ENCODE measurements at regions not wholly inside any gene's neighbourhood (a gene's known extent, or its start where the extent isn't known, plus 50 kb on each side); places are given as distances from the start of the nearest gene placed in this dataset.

GRCh38 chr14:87686746-87687145 lies 306.2 kb downstream of the GALC start:
- Mint-ChIP-seq H3K4me1 (no peaks in the 10 kb centered on the region), H3K36me3 (no peaks in the 10 kb centered on the region), H3K27me3 (no peaks in the 10 kb centered on the region), H3K9me3 (ENCODE audit: low read depth) (no peaks in the 10 kb centered on the region), H3K27ac (no peak overlapping the region), H3K4me3 (no peak overlapping the region)
- DNase-seq: no peak
- ATAC-seq: no peak
- CTCF ChIA-PET: no interaction called here

DNA sequence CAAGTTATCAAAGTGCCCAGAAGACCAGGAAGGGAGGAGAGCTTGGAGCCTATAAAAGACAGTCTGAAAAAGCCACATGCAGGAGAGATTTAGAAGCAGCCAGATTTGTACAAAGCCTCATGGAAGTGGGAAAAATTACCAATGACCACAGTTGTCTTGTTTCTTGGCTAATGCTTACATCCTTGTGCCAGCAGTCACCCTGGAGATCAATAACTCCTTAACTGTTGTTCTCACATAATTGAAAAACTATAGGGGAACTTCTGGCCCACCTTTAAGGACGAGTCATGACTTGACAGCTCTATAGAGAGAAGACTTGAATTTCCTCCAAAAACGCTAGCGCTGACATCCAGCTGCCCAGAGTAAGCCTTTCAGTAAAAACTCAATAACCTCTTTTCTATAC lies 313.1 kb downstream of the GALC start:
- H3K36me3 Mint-ChIP-seq: no peaks in the 10 kb centered on the region
- H3K27ac Mint-ChIP-seq: no peak overlapping the region

DNA sequence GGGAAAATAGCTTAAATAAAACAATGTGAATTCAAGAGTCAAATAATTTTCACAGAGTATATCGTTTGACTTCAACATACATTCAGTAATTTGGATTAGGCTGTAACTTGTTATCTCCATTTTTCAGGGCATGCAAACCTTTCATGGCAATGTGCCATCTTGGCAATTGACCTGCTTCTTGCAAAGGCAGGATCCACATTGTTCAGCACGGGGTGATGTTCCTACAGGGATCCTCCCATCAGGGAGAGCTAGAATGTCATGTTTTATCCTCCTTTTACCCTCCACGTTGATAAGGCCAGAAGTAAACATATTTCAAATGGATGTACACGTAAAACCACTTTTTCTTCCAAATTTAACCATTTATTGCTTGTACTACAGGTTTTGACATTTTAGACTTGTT lies 314.4 kb downstream of the GALC start:
- H3K4me3 Mint-ChIP-seq: no peak overlapping the region
- H3K36me3 Mint-ChIP-seq: no peaks in the 10 kb centered on the region
- no peaks in the 10 kb centered on the region for H3K9me3 Mint-ChIP-seq (ENCODE audit: low read depth)
- ATAC-seq (no peak), DNase-seq (no peak)
- H3K4me1 Mint-ChIP-seq: no peaks in the 10 kb centered on the region
- no peaks in the 10 kb centered on the region for H3K27me3 Mint-ChIP-seq
- no peak overlapping the region for H3K27ac Mint-ChIP-seq
- CTCF ChIA-PET: no interaction called here

More for the DNA sequence above, 313.1 kb downstream of the GALC start:
- Mint-ChIP-seq H3K27me3 (no peaks in the 10 kb centered on the region), H3K9me3 (ENCODE audit: low read depth) (no peaks in the 10 kb centered on the region), H3K4me3 (no peak overlapping the region), H3K4me1 (no peaks in the 10 kb centered on the region)
- ATAC-seq (no peak), DNase-seq (no peak)
- CTCF ChIA-PET: no interaction called here

GRCh38 chr14:87676814-87677437 lies 316.1 kb downstream of the GALC start:
- ATAC-seq: no peak
- Mint-ChIP-seq H3K9me3 (ENCODE audit: low read depth) (no peaks in the 10 kb centered on the region), H3K4me3 (no peak overlapping the region), H3K27ac (no peak overlapping the region), H3K36me3 (no peaks in the 10 kb centered on the region), H3K4me1 (no peaks in the 10 kb centered on the region), H3K27me3 (no peaks in the 10 kb centered on the region)
- CTCF ChIA-PET: no interaction called here
- no peak for DNase-seq

DNA sequence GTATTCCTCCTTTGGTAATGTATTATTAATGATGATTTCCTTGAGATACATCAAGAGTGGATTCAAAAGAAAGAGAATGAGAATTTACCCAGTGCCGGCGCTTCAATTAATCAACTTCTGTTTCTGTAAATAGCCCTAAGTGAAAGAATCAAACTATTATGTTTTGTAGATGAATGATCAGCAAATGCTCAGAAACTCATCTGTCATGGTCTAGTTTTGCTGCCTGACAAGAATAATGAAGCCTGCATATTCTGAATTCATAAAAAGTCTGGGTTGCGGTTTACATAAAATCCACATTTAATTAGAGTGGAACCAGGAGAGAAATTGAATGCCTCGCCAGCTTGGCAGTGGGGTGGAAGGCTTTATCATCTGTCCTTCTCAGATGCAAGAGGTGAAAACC lies 325.3 kb downstream of the GALC start:
- ATAC-seq (no peak), DNase-seq (no peak)
- H3K4me3 Mint-ChIP-seq: no peak overlapping the region
- no peaks in the 10 kb centered on the region for H3K27me3 Mint-ChIP-seq
- no peak overlapping the region for H3K27ac Mint-ChIP-seq
- CTCF ChIA-PET: no interaction called here
- H3K4me1 Mint-ChIP-seq: no peaks in the 10 kb centered on the region
- H3K9me3 Mint-ChIP-seq (ENCODE audit: low read depth): peaks cover 5% of the 10 kb centered on the region
- H3K36me3 Mint-ChIP-seq: no peaks in the 10 kb centered on the region

- H3K36me3 Mint-ChIP-seq: no peaks in the 10 kb centered on the region
- H3K9me3 Mint-ChIP-seq (ENCODE audit: low read depth): no peaks in the 10 kb centered on the region
- no peaks in the 10 kb centered on the region for H3K27me3 Mint-ChIP-seq
- no peak overlapping the region for H3K4me3 Mint-ChIP-seq
- CTCF ChIA-PET: no interaction called here
- no peaks in the 10 kb centered on the region for H3K4me1 Mint-ChIP-seq
- H3K27ac Mint-ChIP-seq: no peak overlapping the region
- ATAC-seq (no peak), DNase-seq (no peak)
These were observed 336.7 kb downstream of the GALC start for GRCh38 chr14:87656315-87656714.

- ATAC-seq (no peak), DNase-seq (no peak)
- Mint-ChIP-seq H3K27ac (no peak overlapping the region), H3K4me3 (no peak overlapping the region), H3K4me1 (no peaks in the 10 kb centered on the region), H3K36me3 (peaks cover 1% of the 10 kb centered on the region), H3K27me3 (no peaks in the 10 kb centered on the region), H3K9me3 (ENCODE audit: low read depth) (peaks cover 4% of the 10 kb centered on the region)
- CTCF ChIA-PET: no interaction called here
These were observed 340.7 kb downstream of the GALC start for GRCh38 chr14:87652278-87652677.

DNA sequence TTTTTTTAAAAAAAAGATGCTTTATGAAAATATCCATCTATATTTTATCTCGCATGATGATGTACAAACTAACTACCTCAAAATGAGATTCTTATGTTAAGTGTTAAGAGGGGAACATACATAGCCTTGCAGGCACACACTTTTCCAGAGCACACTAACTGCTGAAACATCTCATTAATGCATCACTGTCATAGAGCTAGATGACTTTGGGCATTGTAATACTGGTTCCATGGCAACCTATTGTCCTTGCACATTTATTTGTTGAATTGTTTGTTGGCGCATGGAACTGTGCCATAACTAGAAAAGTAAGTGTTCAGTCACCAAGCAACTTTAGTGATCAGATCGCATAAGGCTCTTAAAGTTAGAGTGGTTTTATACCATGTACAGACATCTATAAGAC lies 348.3 kb downstream of the GALC start:
- CTCF ChIA-PET: no interaction called here
- no peaks in the 10 kb centered on the region for H3K36me3 Mint-ChIP-seq
- H3K27me3 Mint-ChIP-seq: no peaks in the 10 kb centered on the region
- DNase-seq (no peak), ATAC-seq (no peak)
- H3K27ac Mint-ChIP-seq: no peak overlapping the region
- peaks cover 4% of the 10 kb centered on the region for H3K9me3 Mint-ChIP-seq (ENCODE audit: low read depth)
- H3K4me3 Mint-ChIP-seq: no peak overlapping the region
- no peaks in the 10 kb centered on the region for H3K4me1 Mint-ChIP-seq

DNA sequence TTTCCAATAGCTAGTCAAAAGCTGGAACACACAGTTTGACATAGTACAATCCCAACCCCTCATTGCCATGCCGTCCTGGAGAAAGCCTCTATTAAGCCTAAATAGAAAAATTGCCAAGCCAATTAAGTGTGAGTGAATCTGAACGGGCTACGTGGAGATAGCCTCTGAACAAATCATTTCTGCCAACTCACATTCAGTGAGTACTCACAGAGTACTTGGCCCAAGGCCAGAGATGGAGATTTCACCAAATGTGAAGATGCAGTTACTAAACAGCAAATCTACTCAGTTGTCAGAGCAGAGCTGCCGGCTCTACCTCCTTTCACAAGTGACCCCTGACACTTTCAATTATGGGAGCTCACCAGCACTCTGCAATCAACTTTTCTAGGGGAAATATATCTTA lies 350.0 kb downstream of the GALC start:
- no peaks in the 10 kb centered on the region for H3K27me3 Mint-ChIP-seq
- CTCF ChIA-PET: no interaction called here
- no peaks in the 10 kb centered on the region for H3K36me3 Mint-ChIP-seq
- no peak for DNase-seq
- H3K4me1 Mint-ChIP-seq: no peaks in the 10 kb centered on the region
- H3K27ac Mint-ChIP-seq: no peak overlapping the region
- H3K4me3 Mint-ChIP-seq: no peak overlapping the region
- ATAC-seq: no peak
- H3K9me3 Mint-ChIP-seq (ENCODE audit: low read depth): no peaks in the 10 kb centered on the region

DNA sequence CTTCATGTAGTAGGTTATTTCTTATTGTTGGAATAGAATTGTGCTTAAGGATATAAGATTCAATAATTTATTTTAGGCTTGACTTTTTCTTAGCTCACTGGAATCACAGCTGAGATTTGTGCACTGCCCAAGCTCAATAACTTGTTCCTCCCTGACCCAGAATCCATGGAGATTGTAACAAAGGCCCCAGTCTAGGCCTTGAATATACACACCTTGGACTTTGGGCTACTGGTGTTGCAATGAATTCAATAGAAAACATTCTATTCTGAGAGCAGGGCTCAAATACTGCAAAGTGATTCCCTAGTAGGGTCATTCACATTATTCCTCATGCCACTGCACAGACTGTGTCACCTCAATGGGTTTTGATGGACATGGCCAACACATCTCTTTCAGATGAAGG lies 352.4 kb downstream of the GALC start:
- no peaks in the 10 kb centered on the region for H3K36me3 Mint-ChIP-seq
- CTCF ChIA-PET: no interaction called here
- ATAC-seq: no peak
- H3K9me3 Mint-ChIP-seq (ENCODE audit: low read depth): no peaks in the 10 kb centered on the region
- no peak for DNase-seq
- H3K4me3 Mint-ChIP-seq: no peak overlapping the region
- no peaks in the 10 kb centered on the region for H3K27me3 Mint-ChIP-seq
- H3K4me1 Mint-ChIP-seq: no peaks in the 10 kb centered on the region
- no peak overlapping the region for H3K27ac Mint-ChIP-seq

- Mint-ChIP-seq H3K9me3 (ENCODE audit: low read depth) (no peaks in the 10 kb centered on the region), H3K36me3 (no peaks in the 10 kb centered on the region), H3K27me3 (no peaks in the 10 kb centered on the region), H3K4me3 (no peak overlapping the region), H3K27ac (no peak overlapping the region), H3K4me1 (no peaks in the 10 kb centered on the region)
- no peak for ATAC-seq
- no peak for DNase-seq
- CTCF ChIA-PET: no interaction called here
These were observed 354.8 kb downstream of the GALC start for GRCh38 chr14:87638196-87638595.

- no peaks in the 10 kb centered on the region for H3K27me3 Mint-ChIP-seq
- H3K4me1 Mint-ChIP-seq: no peaks in the 10 kb centered on the region
- CTCF ChIA-PET: interaction anchor here (1.6 kb wide), 1 partner anchor 19 kb away, joined by 4 read pairs; no protein-coding TSS in a partner anchor
- no peaks in the 10 kb centered on the region for H3K9me3 Mint-ChIP-seq (ENCODE audit: low read depth)
- no peak for DNase-seq
- H3K4me3 Mint-ChIP-seq: no peak overlapping the region
- H3K36me3 Mint-ChIP-seq: no peaks in the 10 kb centered on the region
- H3K27ac Mint-ChIP-seq: no peak overlapping the region
- ATAC-seq: no peak
These were observed 357.5 kb downstream of the GALC start for GRCh38 chr14:87635442-87635841.

GRCh38 chr14:87632796-87633195 lies 360.2 kb downstream of the GALC start:
- ATAC-seq (no peak), DNase-seq (no peak)
- Mint-ChIP-seq H3K27ac (no peak overlapping the region), H3K9me3 (ENCODE audit: low read depth) (no peaks in the 10 kb centered on the region), H3K36me3 (no peaks in the 10 kb centered on the region), H3K27me3 (no peaks in the 10 kb centered on the region), H3K4me1 (no peaks in the 10 kb centered on the region), H3K4me3 (no peak overlapping the region)
- CTCF ChIA-PET: no interaction called here

DNA sequence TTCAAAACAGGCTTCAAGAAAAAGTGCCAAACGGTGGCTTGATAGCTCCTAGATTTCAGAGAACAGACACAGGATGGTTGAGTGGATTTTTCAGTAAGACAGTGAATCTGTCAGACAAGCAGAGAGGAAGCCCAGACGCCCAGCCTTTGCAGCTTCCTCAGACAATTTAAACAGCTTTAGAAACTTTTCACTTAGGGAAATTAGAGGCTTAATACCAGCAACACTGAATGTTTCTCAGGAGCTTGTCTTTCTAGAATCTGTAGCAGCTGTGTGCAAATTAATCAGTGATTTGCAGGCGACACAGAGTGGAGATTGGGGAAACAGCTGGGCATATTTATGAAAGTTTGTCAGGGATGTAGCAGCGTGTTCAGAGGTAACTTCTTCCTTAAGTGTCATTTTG lies 362.1 kb downstream of the GALC start:
- Mint-ChIP-seq H3K4me1 (no peaks in the 10 kb centered on the region), H3K4me3 (no peak overlapping the region), H3K27me3 (no peaks in the 10 kb centered on the region), H3K36me3 (no peaks in the 10 kb centered on the region), H3K9me3 (ENCODE audit: low read depth) (no peaks in the 10 kb centered on the region), H3K27ac (no peak overlapping the region)
- CTCF ChIA-PET: no interaction called here
- DNase-seq (no peak), ATAC-seq (no peak)

DNA sequence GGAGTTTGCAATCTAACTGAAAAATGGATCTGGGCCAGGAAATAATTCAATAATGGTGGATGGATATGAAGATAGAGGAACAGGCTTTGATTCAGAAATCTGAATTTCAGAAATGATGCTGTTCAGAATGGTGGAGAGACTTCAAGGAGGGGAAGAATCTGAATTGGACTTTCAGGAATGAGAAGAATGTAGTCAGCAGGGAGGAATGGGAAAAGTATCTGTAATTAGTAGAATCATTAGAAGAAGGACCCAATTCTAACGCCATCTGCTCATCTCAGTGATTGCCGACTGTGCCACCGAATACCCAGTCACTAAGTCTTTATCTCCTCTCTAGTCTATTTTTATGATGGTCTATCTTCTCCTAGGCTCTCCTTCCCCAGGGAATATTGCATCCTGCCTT lies 363.2 kb downstream of the GALC start:
- ATAC-seq: no peak
- CTCF ChIA-PET: no interaction called here
- Mint-ChIP-seq H3K36me3 (no peaks in the 10 kb centered on the region), H3K4me1 (no peaks in the 10 kb centered on the region), H3K27me3 (no peaks in the 10 kb centered on the region), H3K27ac (no peak overlapping the region), H3K9me3 (ENCODE audit: low read depth) (no peaks in the 10 kb centered on the region), H3K4me3 (no peak overlapping the region)
- DNase-seq: no peak

Data from activated CD8-positive, alpha-beta memory T cell treated with anti-CD3 and anti-CD28 coated beads, Interleukin-2, amount 10 ng/mL, durations not matched to agents 7 days and 5 days (primary cell).